Loucy (cell line): ENCODE measurements at regions not wholly inside any gene's neighbourhood (a gene's known extent, or its start where the extent isn't known, plus 50 kb on each side); places are given as distances from the start of the nearest gene placed in this dataset.
"Not testable (repeated sequence)": the region's sequence is repeated elsewhere in the genome, so short reads cannot be mapped to it uniquely, and the experiment has no call there.

Experiments used
- H2AFZ ChIP-seq: fragments of 200-600 bp; sonication (generic); 2 replicates; pipeline ENCODE4 v1.6.0; 2016; ENCODE audit warnings: antibody characterized with exemption, mild to moderate bottlenecking, low read length, moderate library complexity
- H3F3A ChIP-seq: fragments of 200-600 bp; 2 replicates; pipeline ENCODE4 v1.6.0; 2016; ENCODE audit warnings: antibody characterized with exemption, low read depth, mild to moderate bottlenecking
- H3K27me3 ChIP-seq: fragments of 200-600 bp; sonication (generic); 2 replicates; pipeline ENCODE4 v1.6.1; 2014; ENCODE audit warnings: low read length, mild to moderate bottlenecking; ENCODE audit not compliant: insufficient read depth, poor library complexity, severe bottlenecking
- H3K36me3 ChIP-seq: fragments of 200-600 bp; sonication (generic); 2 replicates; pipeline ENCODE4 v1.6.1; 2016; ENCODE audit warnings: low read length; ENCODE audit not compliant: insufficient read depth
- H3K4me1 ChIP-seq: fragments of 200-600 bp; sonication (generic); 2 replicates; pipeline ENCODE4 v1.5.1; 2014; ENCODE audit warnings: low read length, mild to moderate bottlenecking; ENCODE audit not compliant: insufficient read depth, poor library complexity, severe bottlenecking
- H3K4me2 ChIP-seq: fragments of 200-600 bp; sonication (generic); 2 replicates; pipeline ENCODE4 v1.6.0; 2014; ENCODE audit warnings: antibody characterized with exemption, low read length, low read depth, mild to moderate bottlenecking; ENCODE audit not compliant: poor library complexity, severe bottlenecking
- H3K4me3 ChIP-seq: fragments of 200-600 bp; sonication (generic); 2 replicates; pipeline ENCODE4 v1.5.1; 2014; ENCODE audit warnings: low read length, mild to moderate bottlenecking, mixed read lengths; ENCODE audit not compliant: poor library complexity, severe bottlenecking
- H3K79me2 ChIP-seq: fragments of 200-600 bp; sonication (generic); 2 replicates; pipeline ENCODE4 v1.6.1; 2014; ENCODE audit warnings: low read length; ENCODE audit not compliant: insufficient read depth
- H3K9ac ChIP-seq: fragments of 200-600 bp; sonication (generic); 2 replicates; pipeline ENCODE4 v1.6.0; 2014; ENCODE audit warnings: mild to moderate bottlenecking, low read depth, low read length, moderate library complexity; ENCODE audit not compliant: poor library complexity, severe bottlenecking
- H3K9me2 ChIP-seq: fragments of 200-600 bp; sonication (generic); replicated peaks from 2 replicates; pipeline ENCODE4 v1.6.1; 2016; ENCODE audit warnings: low read depth, low read length, mixed read lengths
- H3K9me3 ChIP-seq: fragments of 200-600 bp; sonication (generic); 2 replicates; pipeline ENCODE4 v1.6.1; 2014; ENCODE audit warnings: mild to moderate bottlenecking, antibody characterized with exemption, low read length, low read depth; ENCODE audit not compliant: insufficient read depth
- H4K20me1 ChIP-seq: fragments of 200-600 bp; sonication (generic); 2 replicates; pipeline ENCODE4 v1.6.0; 2014; ENCODE audit warnings: antibody characterized with exemption, low read length, mild to moderate bottlenecking; ENCODE audit not compliant: insufficient read depth, poor library complexity, severe bottlenecking
- CTCF ChIP-seq: fragments of 200-600 bp; sonication (generic); conservative IDR thresholded peaks from 2 replicates; pipeline ENCODE4 v1.5.1; 2014; ENCODE audit warnings: mild to moderate bottlenecking, antibody characterized with exemption, low read length
- EZH2phosphoT487 ChIP-seq: fragments of 200-600 bp; IDR thresholded peaks from 2 replicates; pipeline ENCODE4 v1.6.1; 2018; ENCODE audit warnings: antibody characterized with exemption, mild to moderate bottlenecking, moderate library complexity, borderline replicate concordance

DNA sequence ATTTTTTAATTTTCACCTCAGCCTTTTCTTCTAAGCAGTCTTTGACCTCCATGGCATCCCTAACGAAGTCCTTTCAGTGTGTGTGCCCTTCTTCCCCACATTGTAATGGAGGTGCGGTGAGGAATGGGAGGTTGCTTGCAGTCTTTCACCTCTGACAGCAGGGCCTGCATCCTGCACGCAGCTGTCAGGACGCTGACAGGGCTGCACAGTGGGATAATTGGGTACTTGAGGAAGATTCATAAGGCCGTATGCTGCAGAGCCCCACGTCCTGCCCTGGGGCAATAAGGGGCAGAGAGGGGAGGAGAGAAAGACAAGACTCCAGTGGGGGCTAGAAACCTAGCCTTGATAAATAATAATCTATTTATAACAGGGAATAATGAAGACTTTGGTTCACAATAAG lies 184.7 kb downstream of the SAMD5 start:
- Histone ChIP-seq H2AFZ (no peak overlapping the region), H3K79me2 (no peaks in the 10 kb centered on the region)
- TF ChIP-seq EZH2phosphoT487 (no peak), CTCF (no peak)

DNA sequence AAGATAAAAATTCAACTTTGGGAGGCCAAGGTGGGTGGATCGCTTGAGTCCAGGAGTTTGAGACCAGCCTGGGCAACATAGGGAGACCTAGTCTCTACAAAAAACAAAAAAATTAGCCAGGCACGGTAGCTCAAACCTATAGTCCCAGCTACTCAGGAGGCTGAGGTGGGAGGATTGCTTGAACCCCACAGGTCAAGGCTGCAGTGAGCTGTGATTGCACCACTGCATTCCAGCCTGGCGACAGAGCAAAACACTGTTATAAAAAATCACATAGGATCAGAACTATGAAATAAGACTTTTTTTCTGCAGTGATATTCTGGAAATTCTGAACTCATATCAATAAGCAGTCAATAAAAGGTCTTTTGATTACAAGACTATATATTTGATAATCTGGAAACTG lies 186.1 kb downstream of the SAMD5 start:
- not testable (repeated sequence) for H3K36me3 ChIP-seq, H3K9me2 ChIP-seq, H3F3A ChIP-seq, H3K27me3 ChIP-seq, H4K20me1 ChIP-seq, H3K9ac ChIP-seq, H3K4me2 ChIP-seq, H3K79me2 ChIP-seq, H2AFZ ChIP-seq, H3K9me3 ChIP-seq, H3K4me1 ChIP-seq, H3K4me3 ChIP-seq

More for the DNA sequence above, 184.7 kb downstream of the SAMD5 start:
- H3F3A ChIP-seq: no peaks in the 10 kb centered on the region
- no peak overlapping the region for H3K9ac ChIP-seq
- no peaks in the 10 kb centered on the region for H3K9me3 ChIP-seq
- no peaks in the 10 kb centered on the region for H3K9me2 ChIP-seq
- no peaks in the 10 kb centered on the region for H4K20me1 ChIP-seq
- no peak overlapping the region for H3K4me3 ChIP-seq
- H3K4me1 ChIP-seq: no peaks in the 10 kb centered on the region
- no peak overlapping the region for H3K4me2 ChIP-seq
- H3K27me3 ChIP-seq: no peaks in the 10 kb centered on the region
- no peaks in the 10 kb centered on the region for H3K36me3 ChIP-seq

- Histone ChIP-seq H3K4me1 (peaks cover 17% of the 10 kb centered on the region), H3K4me2 (no peak overlapping the region), H3K9me3 (no peaks in the 10 kb centered on the region), H3K9me2 (no peaks in the 10 kb centered on the region), H2AFZ (no peak overlapping the region), H3F3A (no peaks in the 10 kb centered on the region), H3K9ac (no peak overlapping the region), H4K20me1 (no peaks in the 10 kb centered on the region), H3K79me2 (no peaks in the 10 kb centered on the region), H3K4me3 (no peak overlapping the region), H3K36me3 (no peaks in the 10 kb centered on the region), H3K27me3 (no peaks in the 10 kb centered on the region)
- TF ChIP-seq EZH2phosphoT487 (no peak), CTCF (no peak)
Measured at GRCh38 chr6:147695819-147696218, 187.3 kb downstream of the SAMD5 start.

- Histone ChIP-seq H3K9ac (no peak overlapping the region), H3K4me3 (no peak overlapping the region), H3K79me2 (no peaks in the 10 kb centered on the region), H3F3A (no peaks in the 10 kb centered on the region), H3K27me3 (no peaks in the 10 kb centered on the region), H3K4me2 (no peak overlapping the region), H3K9me3 (no peaks in the 10 kb centered on the region), H2AFZ (no peak overlapping the region), H3K36me3 (no peaks in the 10 kb centered on the region), H3K9me2 (no peaks in the 10 kb centered on the region), H3K4me1 (peaks cover 17% of the 10 kb centered on the region), H4K20me1 (no peaks in the 10 kb centered on the region)
- no peak for TF ChIP-seq CTCF
- no peak for TF ChIP-seq EZH2phosphoT487
Measured at GRCh38 chr6:147699140-147699539, 190.7 kb downstream of the SAMD5 start.
